Mucosa of descending colon (tissue), 3 donors: ENCODE measurements at regions not wholly inside any gene's neighbourhood (a gene's known extent, or its start where the extent isn't known, plus 50 kb on each side); places are given as distances from the start of the nearest gene placed in this dataset.

Experiments
- ATAC-seq: fragments of 200-7000 bp; cut with Tn5 transposase; one replicate; pipeline ENCODE4 v1.9.1; 2020; ENCODE audit warnings: mild to moderate bottlenecking, moderate library complexity
- DNase-seq, 3 donors: peaks; one replicate each; pipeline ENCODE4 v3.0.0-alpha.2; 2020
- H3K36me3 ChIP-seq: fragments of 200-600 bp; one replicate; pipeline ENCODE4 v1.8.0; 2021; ENCODE audit warnings: low read depth, mild to moderate bottlenecking
- H3K4me1 ChIP-seq: fragments of 200-600 bp; one replicate; pipeline ENCODE4 v1.8.0; 2021; ENCODE audit warnings: low read depth, mild to moderate bottlenecking
- H3K4me3 ChIP-seq: fragments of 200-600 bp; one replicate; pipeline ENCODE4 v1.8.0; 2021; ENCODE audit warnings: mild to moderate bottlenecking
- H3K9me3 ChIP-seq: fragments of 200-600 bp; one replicate; pipeline ENCODE4 v1.8.0; 2021; ENCODE audit warnings: mild to moderate bottlenecking
- intact Hi-C, 2 donors: fragments of 100-400 bp; cut with DNase I in 1 of 2; cut with micrococcal nuclease in 1 of 2; formaldehyde crosslinking; loops; one replicate each; pipeline versions ENCODE4 v1.11.0 to v1.11.1; 2022; cut with DNase I, micrococcal nuclease
- TF ChIP-seq, protein P1 (sequence below): fragments of 200-600 bp; IDR thresholded peaks from one replicate; pipeline ENCODE4 v1.8.0; 2022; ENCODE audit warnings: antibody characterized with exemption, mild to moderate bottlenecking
- donor health status: DM: no; HTN: no; CAD: no; lungs with moderate emphysema.
- donor health status: DM: no; HTN: no; CAD: no.
- donor health status: DM: no; HTN: yes; CAD: no.

GRCh38 chr12:69014047-69014446 is 81.1 kb upstream of the CPM start:
- intact Hi-C loops, result no loop called here
- Histone ChIP-seq H3K4me3 (no peak overlapping the region), H3K9me3 (no peaks in the 10 kb centered on the region), H3K36me3 (no peaks in the 10 kb centered on the region), H3K4me1 (no peaks in the 10 kb centered on the region)
- peak; percentile 72 for ATAC-seq
- TF ChIP-seq, protein P1, sequence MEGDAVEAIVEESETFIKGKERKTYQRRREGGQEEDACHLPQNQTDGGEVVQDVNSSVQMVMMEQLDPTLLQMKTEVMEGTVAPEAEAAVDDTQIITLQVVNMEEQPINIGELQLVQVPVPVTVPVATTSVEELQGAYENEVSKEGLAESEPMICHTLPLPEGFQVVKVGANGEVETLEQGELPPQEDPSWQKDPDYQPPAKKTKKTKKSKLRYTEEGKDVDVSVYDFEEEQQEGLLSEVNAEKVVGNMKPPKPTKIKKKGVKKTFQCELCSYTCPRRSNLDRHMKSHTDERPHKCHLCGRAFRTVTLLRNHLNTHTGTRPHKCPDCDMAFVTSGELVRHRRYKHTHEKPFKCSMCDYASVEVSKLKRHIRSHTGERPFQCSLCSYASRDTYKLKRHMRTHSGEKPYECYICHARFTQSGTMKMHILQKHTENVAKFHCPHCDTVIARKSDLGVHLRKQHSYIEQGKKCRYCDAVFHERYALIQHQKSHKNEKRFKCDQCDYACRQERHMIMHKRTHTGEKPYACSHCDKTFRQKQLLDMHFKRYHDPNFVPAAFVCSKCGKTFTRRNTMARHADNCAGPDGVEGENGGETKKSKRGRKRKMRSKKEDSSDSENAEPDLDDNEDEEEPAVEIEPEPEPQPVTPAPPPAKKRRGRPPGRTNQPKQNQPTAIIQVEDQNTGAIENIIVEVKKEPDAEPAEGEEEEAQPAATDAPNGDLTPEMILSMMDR, result no peak
- no peak for DNase-seq

GRCh38 chr12:69015017-69015416 is 82.0 kb upstream of the CPM start:
- H3K4me1 ChIP-seq, result no peaks in the 10 kb centered on the region
- ATAC-seq, result no peak
- TF ChIP-seq, protein P1, result no peak
- no peaks in the 10 kb centered on the region for H3K36me3 ChIP-seq
- H3K4me3 ChIP-seq, result no peak overlapping the region
- no peaks in the 10 kb centered on the region for H3K9me3 ChIP-seq
- intact Hi-C loops, result no loop called here
- DNase-seq, result no peak

- ATAC-seq, result no peak
- H3K4me3 ChIP-seq, result no peak overlapping the region
- intact Hi-C loops, result no loop called here
- H3K4me1 ChIP-seq, result no peaks in the 10 kb centered on the region
- H3K36me3 ChIP-seq, result no peaks in the 10 kb centered on the region
- TF ChIP-seq, protein P1, result no peak
- H3K9me3 ChIP-seq, result no peaks in the 10 kb centered on the region
- DNase-seq, result no peak
Observed at GRCh38 chr12:69015831-69016230, 82.9 kb upstream of the CPM start.

DNA sequence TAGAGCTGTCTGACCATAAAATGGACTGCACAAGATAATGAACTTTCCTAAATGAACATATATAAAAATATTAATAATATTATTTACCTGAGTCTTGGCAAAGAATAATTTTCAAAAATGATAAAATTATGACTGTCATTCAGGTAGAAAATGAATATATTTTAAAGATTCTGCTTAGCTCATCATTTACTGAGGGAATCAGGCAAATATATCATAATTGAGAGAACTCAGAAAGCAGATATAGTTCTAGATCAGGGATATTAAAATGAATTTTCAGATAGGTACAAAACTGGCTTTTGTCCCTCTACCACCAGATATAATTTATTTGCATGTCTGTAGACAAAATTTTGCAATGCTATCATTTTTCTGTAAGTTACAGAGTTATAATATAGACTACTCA is 86.1 kb upstream of the CPM start:
- no peaks in the 10 kb centered on the region for H3K36me3 ChIP-seq
- intact Hi-C loops, result no loop called here
- no peak for ATAC-seq

GRCh38 chr12:69019910-69020309 is 86.9 kb upstream of the CPM start:
- ATAC-seq (no peak), DNase-seq (no peak)
- TF ChIP-seq, protein P1, result no peak
- Histone ChIP-seq H3K36me3 (no peaks in the 10 kb centered on the region), H3K4me3 (no peak overlapping the region), H3K4me1 (no peaks in the 10 kb centered on the region), H3K9me3 (no peaks in the 10 kb centered on the region)
- intact Hi-C loops, result no loop called here

More for the DNA sequence above, 86.1 kb upstream of the CPM start:
- no peaks in the 10 kb centered on the region for H3K9me3 ChIP-seq
- H3K4me3 ChIP-seq, result no peak overlapping the region
- no peak for DNase-seq
- TF ChIP-seq, protein P1, result no peak
- no peaks in the 10 kb centered on the region for H3K4me1 ChIP-seq

DNA sequence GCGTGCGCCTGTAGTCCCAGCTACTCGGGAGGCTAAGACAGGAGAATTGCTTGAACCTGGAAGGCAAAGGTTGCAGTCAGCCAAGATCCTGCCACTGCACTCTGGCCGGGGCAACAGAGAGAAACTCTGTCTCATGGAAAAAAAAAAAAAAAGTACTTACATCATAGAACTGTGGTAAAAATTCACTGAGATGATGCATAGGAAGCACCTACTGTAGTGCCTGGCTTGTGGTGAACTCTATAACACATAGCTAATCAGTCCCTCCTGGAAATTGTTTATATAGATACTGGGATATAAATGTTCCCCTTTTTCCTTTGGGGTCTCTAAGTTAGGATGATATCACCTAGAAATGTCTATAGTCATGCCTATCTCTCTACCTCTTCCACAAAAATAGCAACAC is 89.7 kb upstream of the CPM start:
- DNase-seq (no peak), ATAC-seq (peak; percentile 11)
- TF ChIP-seq, protein P1, result no peak
- intact Hi-C loops, result no loop called here
- Histone ChIP-seq H3K9me3 (no peaks in the 10 kb centered on the region), H3K4me3 (no peak overlapping the region), H3K36me3 (no peaks in the 10 kb centered on the region), H3K4me1 (no peaks in the 10 kb centered on the region)
